ENCODE measurements at regions not wholly inside any gene's neighbourhood (a gene's known extent, or its start where the extent isn't known, plus 50 kb on each side); places are given as distances from the start of the nearest gene placed in this dataset.

DNA sequence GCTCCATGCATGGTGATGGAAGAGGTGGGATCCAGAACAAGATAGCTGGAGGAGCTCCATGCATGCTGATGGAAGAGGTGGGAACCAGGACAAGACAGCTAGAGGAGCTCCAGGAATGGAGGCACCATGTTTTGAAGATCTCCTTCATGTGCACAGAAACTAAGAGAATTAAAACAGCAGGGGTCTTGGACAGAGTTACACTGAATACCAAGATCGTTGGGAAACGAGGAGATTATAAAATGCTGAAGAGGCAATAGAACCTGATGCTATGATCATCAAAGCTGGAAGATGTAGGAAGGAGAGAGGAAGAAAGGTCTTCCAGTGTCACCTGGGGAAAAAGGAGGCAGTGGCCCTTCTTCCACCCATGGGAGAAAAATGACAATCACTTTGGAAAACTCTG is 193.6 kb upstream of the PFKP start:
- ATAC-seq (ENCODE audit: low read depth) (no peak), DNase-seq (no peak)
- H3K36me3 ChIP-seq (ENCODE audit: control insufficient read depth, insufficient read depth, low read length), result no peaks in the 10 kb centered on the region
- dilution Hi-C loops (cut with HindIII; ENCODE audit: low sequenced_read_pairs, unreplicated experiment) (no loop called here), intact Hi-C loops (cut with micrococcal nuclease) (no loop called here), in situ Hi-C loops (cut with MboI; ENCODE audit: low sequenced_read_pairs) (no loop called here)
- H3K79me1 ChIP-seq (ENCODE audit: low read depth in 1 of 2, low read length in 2 of 2), result no peaks in the 10 kb centered on the region
- no peak overlapping the region for H2AK5ac ChIP-seq (ENCODE audit: low read depth, low read length)
- H4K8ac ChIP-seq (ENCODE audit: low read depth in 2 of 2, low read length in 2 of 2), result no peak overlapping the region
- H3K56ac ChIP-seq (ENCODE audit: extremely low read depth, insufficient read depth, low read length), result no peak overlapping the region
- no peak overlapping the region for H2BK5ac ChIP-seq (ENCODE audit: low read depth, low read length, poor library complexity, severe bottlenecking)
- H2BK20ac ChIP-seq (ENCODE audit: low read depth, low read length), result no peak overlapping the region
- CTCF ChIA-PET, result no interaction called here
- no peaks in the 10 kb centered on the region for H3K4me1 ChIP-seq (ENCODE audit: control insufficient read depth, insufficient read depth, low read length)
- H3K4ac ChIP-seq (ENCODE audit: low read depth, low read length), result no peak overlapping the region
- H3K9me3 ChIP-seq (ENCODE audit: control insufficient read depth, insufficient read depth, low read length), result peaks cover under 1% of the 10 kb centered on the region; the same call in 1 of the 2 replicates
- no peak overlapping the region for H3K4me2 ChIP-seq (ENCODE audit: low read depth, low read length)
- TF ChIP-seq, protein P1, sequence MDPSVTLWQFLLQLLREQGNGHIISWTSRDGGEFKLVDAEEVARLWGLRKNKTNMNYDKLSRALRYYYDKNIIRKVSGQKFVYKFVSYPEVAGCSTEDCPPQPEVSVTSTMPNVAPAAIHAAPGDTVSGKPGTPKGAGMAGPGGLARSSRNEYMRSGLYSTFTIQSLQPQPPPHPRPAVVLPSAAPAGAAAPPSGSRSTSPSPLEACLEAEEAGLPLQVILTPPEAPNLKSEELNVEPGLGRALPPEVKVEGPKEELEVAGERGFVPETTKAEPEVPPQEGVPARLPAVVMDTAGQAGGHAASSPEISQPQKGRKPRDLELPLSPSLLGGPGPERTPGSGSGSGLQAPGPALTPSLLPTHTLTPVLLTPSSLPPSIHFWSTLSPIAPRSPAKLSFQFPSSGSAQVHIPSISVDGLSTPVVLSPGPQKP (IDR thresholded peaks at IDR 0.05; ENCODE audit: borderline replicate concordance, low read depth, low read length), result no peak
- H4K91ac ChIP-seq (ENCODE audit: insufficient read depth, low read depth, low read length), result no peak overlapping the region
- no peak overlapping the region for H3K18ac ChIP-seq (ENCODE audit: low read depth, low read length)
- H3K14ac ChIP-seq (replicated peaks; ENCODE audit: low read depth, low read length), result no peak overlapping the region
- H2AFZ ChIP-seq (replicated peaks; ENCODE audit: low read length, poor library complexity), result no peak overlapping the region
- no peaks in the 10 kb centered on the region for H4K20me1 ChIP-seq (ENCODE audit: insufficient read depth, low read length)
- POLR2A ChIA-PET (ENCODE audit: unreplicated experiment), result no interaction called here
- H3K23ac ChIP-seq (ENCODE audit: low read depth, low read length), result no peak overlapping the region
- no peak overlapping the region for H2AK9ac ChIP-seq (replicated peaks; ENCODE audit: low read depth, low read length, poor library complexity)
- H3K9ac ChIP-seq (ENCODE audit: low read depth, low read length), result no peak overlapping the region
- no peaks in the 10 kb centered on the region for H3K27me3 ChIP-seq (ENCODE audit: control insufficient read depth, insufficient read depth, low read length)
- H3K4me3 ChIP-seq (ENCODE audit: insufficient read depth, low read depth, low read length), result no peak overlapping the region
- WGBS, 2 experiments (ENCODE audit: extremely low coverage in 2 of 2, insufficient read length in 1 of 2), result no CpG with 5 or more reads among the region's 2 CpGs
- H4K5ac ChIP-seq (ENCODE audit: low read depth, low read length), result no peak overlapping the region
- no peak overlapping the region for H3K27ac ChIP-seq (ENCODE audit: insufficient read depth, low read length)
- no peak overlapping the region for H2BK120ac ChIP-seq (ENCODE audit: low read depth, low read length)
- no peaks in the 10 kb centered on the region for H3K9me1 ChIP-seq (ENCODE audit: insufficient read depth, low read length)
- H2BK15ac ChIP-seq (ENCODE audit: low read depth, low read length), result no peak overlapping the region
- BruUV-seq (replicated peaks), result no TSS peak
